Lower leg skin (tissue), 3 donors: ENCODE measurements at regions not wholly inside any gene's neighbourhood (a gene's known extent, or its start where the extent isn't known, plus 50 kb on each side); places are given as distances from the start of the nearest gene placed in this dataset.

Source experiments
- CTCF ChIP-seq, 3 donors: fragments of 450-650 bp; IDR thresholded peaks; one replicate each; pipeline ENCODE4 v1.5.1; 2016; ENCODE audit warnings: antibody characterized with exemption in 3 of 3, mild to moderate bottlenecking in 3 of 3, moderate library complexity in 2 of 3
- POLR2A ChIP-seq, 2 donors: fragments of 450-650 bp; IDR thresholded peaks; one replicate each; pipeline ENCODE4 v1.6.1; 2016 to 2017; ENCODE audit warnings: antibody characterized with exemption in 2 of 2, mild to moderate bottlenecking in 1 of 2, moderate library complexity in 1 of 2

GRCh38 chr6:169858293-169858934 is 107.0 kb downstream of the ERMARD start:
- TF ChIP-seq CTCF (IDR thresholded peaks at IDR 0.05) (no peak), POLR2A (IDR thresholded peaks at IDR 0.05) (no peak)
